ENCODE measurements at regions not wholly inside any gene's neighbourhood (a gene's known extent, or its start where the extent isn't known, plus 50 kb on each side); places are given as distances from the start of the nearest gene placed in this dataset.

- H3K4me1 ChIP-seq: peaks cover 0 to 35% (median 23%) of the 10 kb centered on the region in 4 donors
- intact Hi-C loops (cut with DNase I; ENCODE audit: low total_unique reads): no loop called here
- no peaks in the 10 kb centered on the region for H3K27me3 ChIP-seq
- H3K9me3 ChIP-seq: no peaks in the 10 kb centered on the region
- H3K36me3 ChIP-seq: no peaks in the 10 kb centered on the region
- no peak for DNase-seq
- peak overlapping the region; percentile 5 to 44 for H3K27ac ChIP-seq
- TF ChIP-seq CTCF (IDR thresholded peaks at IDR 0.05): no peak
- no peak overlapping the region for H3K4me3 ChIP-seq
Measured at GRCh38 chr15:58331560-58331912, 100.3 kb upstream of the LIPC start.

GRCh38 chr15:58331913-58332675 is 99.7 kb upstream of the LIPC start:
- peak overlapping the region; percentile 76 to 79 for H3K27ac ChIP-seq
- no peaks in the 10 kb centered on the region for H3K27me3 ChIP-seq
- peak overlapping the region in 1 of 2 donors; percentile 16 for H3K4me3 ChIP-seq
- intact Hi-C loops (cut with DNase I; ENCODE audit: low total_unique reads): no loop called here
- H3K4me1 ChIP-seq: peaks cover 0 to 35% (median 23%) of the 10 kb centered on the region in 4 donors
- no peaks in the 10 kb centered on the region for H3K9me3 ChIP-seq
- peak; percentile 95 to 98 for DNase-seq
- no peaks in the 10 kb centered on the region for H3K36me3 ChIP-seq
- TF ChIP-seq CTCF (IDR thresholded peaks at IDR 0.05): no peak

GRCh38 chr15:58332676-58333400 is 99.0 kb upstream of the LIPC start:
- Histone ChIP-seq H3K27ac (peak overlapping the region; percentile 76 to 79), H3K36me3 (no peaks in the 10 kb centered on the region), H3K4me1 (peaks cover 0 to 35% (median 23%) of the 10 kb centered on the region in 4 donors), H3K4me3 (no peak overlapping the region), H3K9me3 (no peaks in the 10 kb centered on the region), H3K27me3 (no peaks in the 10 kb centered on the region)
- TF ChIP-seq CTCF (IDR thresholded peaks at IDR 0.05): no peak
- intact Hi-C loops (cut with DNase I; ENCODE audit: low total_unique reads): no loop called here
- DNase-seq: no peak

DNA sequence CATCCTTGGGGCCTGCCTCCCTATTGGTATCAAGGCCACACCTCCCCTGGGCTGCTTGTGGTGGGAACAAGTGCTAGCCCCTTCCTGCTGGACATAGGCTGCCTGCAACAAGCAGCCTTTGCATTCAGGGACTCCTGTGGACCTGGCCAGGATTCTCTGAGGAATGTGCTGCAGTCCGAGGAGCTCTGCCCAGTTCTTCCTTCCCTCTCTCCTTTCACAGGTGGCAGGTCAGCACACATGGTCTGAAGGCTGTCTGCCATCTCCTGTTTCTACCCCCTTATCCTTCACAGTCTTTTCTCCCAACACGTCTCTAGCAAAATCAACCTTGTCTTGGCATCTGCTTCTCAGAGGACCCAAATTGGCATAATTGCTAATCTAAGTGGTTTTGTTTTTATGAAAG is 97.0 kb upstream of the LIPC start:
- DNase-seq: no peak
- no peak overlapping the region for H3K27ac ChIP-seq
- intact Hi-C loops (cut with DNase I; ENCODE audit: low total_unique reads): no loop called here
- no peaks in the 10 kb centered on the region for H3K27me3 ChIP-seq
- H3K4me3 ChIP-seq: no peak overlapping the region
- TF ChIP-seq CTCF (IDR thresholded peaks at IDR 0.05): no peak
- peaks cover 0 to 33% (median 23%) of the 10 kb centered on the region in 4 donors for H3K4me1 ChIP-seq
- no peaks in the 10 kb centered on the region for H3K36me3 ChIP-seq
- no peaks in the 10 kb centered on the region for H3K9me3 ChIP-seq

GRCh38 chr15:58336161-58336560 is 95.6 kb upstream of the LIPC start:
- no peak for DNase-seq
- Histone ChIP-seq H3K9me3 (no peaks in the 10 kb centered on the region), H3K27me3 (no peaks in the 10 kb centered on the region), H3K4me3 (no peak overlapping the region), H3K27ac (no peak overlapping the region), H3K4me1 (peaks cover 0 to 19% (median 17%) of the 10 kb centered on the region in 4 donors), H3K36me3 (no peaks in the 10 kb centered on the region)
- intact Hi-C loops (cut with DNase I; ENCODE audit: low total_unique reads): no loop called here
- TF ChIP-seq CTCF (IDR thresholded peaks at IDR 0.05): no peak
